Mucosa of descending colon (tissue), 3 donors: ENCODE measurements at regions not wholly inside any gene's neighbourhood (a gene's known extent, or its start where the extent isn't known, plus 50 kb on each side); places are given as distances from the start of the nearest gene placed in this dataset.

ENCODE experiments used
- ATAC-seq: fragments of 200-7000 bp; cut with Tn5 transposase; one replicate; pipeline ENCODE4 v1.9.1; 2020; ENCODE audit warnings: mild to moderate bottlenecking, moderate library complexity
- DNase-seq, 3 donors: peaks; one replicate each; pipeline ENCODE4 v3.0.0-alpha.2; 2020
- H3K36me3 ChIP-seq: fragments of 200-600 bp; one replicate; pipeline ENCODE4 v1.8.0; 2021; ENCODE audit warnings: low read depth, mild to moderate bottlenecking
- H3K4me1 ChIP-seq: fragments of 200-600 bp; one replicate; pipeline ENCODE4 v1.8.0; 2021; ENCODE audit warnings: low read depth, mild to moderate bottlenecking
- H3K4me3 ChIP-seq: fragments of 200-600 bp; one replicate; pipeline ENCODE4 v1.8.0; 2021; ENCODE audit warnings: mild to moderate bottlenecking
- H3K9me3 ChIP-seq: fragments of 200-600 bp; one replicate; pipeline ENCODE4 v1.8.0; 2021; ENCODE audit warnings: mild to moderate bottlenecking
- intact Hi-C, 2 donors: fragments of 100-400 bp; cut with DNase I in 1 of 2; cut with micrococcal nuclease in 1 of 2; formaldehyde crosslinking; loops; one replicate each; pipeline versions ENCODE4 v1.11.0 to v1.11.1; 2022; cut with DNase I, micrococcal nuclease
- TF ChIP-seq, protein P1 (sequence below): fragments of 200-600 bp; IDR thresholded peaks from one replicate; pipeline ENCODE4 v1.8.0; 2022; ENCODE audit warnings: antibody characterized with exemption, mild to moderate bottlenecking
- donor health status: DM: no; HTN: no; CAD: no; lungs with moderate emphysema.
- donor health status: DM: no; HTN: no; CAD: no.
- donor health status: DM: no; HTN: yes; CAD: no.

- H3K9me3 ChIP-seq = no peaks in the 10 kb centered on the region
- DNase-seq (peak in 1 of 3 donors; percentile 30), ATAC-seq (no peak)
- H3K4me3 ChIP-seq = no peak overlapping the region
- intact Hi-C loops = loop anchor here in 1 of 2 donors (5.0 to 10.0 kb wide), 2 partner anchors 182 to 544 kb away; no protein-coding TSS in a partner anchor
- no peaks in the 10 kb centered on the region for H3K4me1 ChIP-seq
- H3K36me3 ChIP-seq = no peaks in the 10 kb centered on the region
- TF ChIP-seq, protein P1, sequence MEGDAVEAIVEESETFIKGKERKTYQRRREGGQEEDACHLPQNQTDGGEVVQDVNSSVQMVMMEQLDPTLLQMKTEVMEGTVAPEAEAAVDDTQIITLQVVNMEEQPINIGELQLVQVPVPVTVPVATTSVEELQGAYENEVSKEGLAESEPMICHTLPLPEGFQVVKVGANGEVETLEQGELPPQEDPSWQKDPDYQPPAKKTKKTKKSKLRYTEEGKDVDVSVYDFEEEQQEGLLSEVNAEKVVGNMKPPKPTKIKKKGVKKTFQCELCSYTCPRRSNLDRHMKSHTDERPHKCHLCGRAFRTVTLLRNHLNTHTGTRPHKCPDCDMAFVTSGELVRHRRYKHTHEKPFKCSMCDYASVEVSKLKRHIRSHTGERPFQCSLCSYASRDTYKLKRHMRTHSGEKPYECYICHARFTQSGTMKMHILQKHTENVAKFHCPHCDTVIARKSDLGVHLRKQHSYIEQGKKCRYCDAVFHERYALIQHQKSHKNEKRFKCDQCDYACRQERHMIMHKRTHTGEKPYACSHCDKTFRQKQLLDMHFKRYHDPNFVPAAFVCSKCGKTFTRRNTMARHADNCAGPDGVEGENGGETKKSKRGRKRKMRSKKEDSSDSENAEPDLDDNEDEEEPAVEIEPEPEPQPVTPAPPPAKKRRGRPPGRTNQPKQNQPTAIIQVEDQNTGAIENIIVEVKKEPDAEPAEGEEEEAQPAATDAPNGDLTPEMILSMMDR = no peak
Measured at GRCh38 chr3:159806412-159806811, 182.2 kb upstream of the IL12A start.

GRCh38 chr3:159807137-159808040, 181.2 kb upstream of the IL12A start:
- Histone ChIP-seq H3K36me3 (no peaks in the 10 kb centered on the region), H3K9me3 (no peaks in the 10 kb centered on the region), H3K4me3 (no peak overlapping the region), H3K4me1 (no peaks in the 10 kb centered on the region)
- DNase-seq = no peak
- ATAC-seq = no peak
- TF ChIP-seq, protein P1 = no peak
- intact Hi-C loops = loop anchor here in 1 of 2 donors (5.0 to 10.0 kb wide), 2 partner anchors 183 to 545 kb away; no protein-coding TSS in a partner anchor

GRCh38 chr3:159813822-159814531, 174.7 kb upstream of the IL12A start:
- DNase-seq = peak; percentile 59 to 66 (median 59)
- ATAC-seq = peak; percentile 97

GRCh38 chr3:159816512-159816911, 172.1 kb upstream of the IL12A start:
- H3K36me3 ChIP-seq = no peaks in the 10 kb centered on the region
- DNase-seq (peak in 2 of 3 donors; percentile 38 to 49), ATAC-seq (peak; percentile 80)
- TF ChIP-seq, protein P1 = no peak
- intact Hi-C loops = no loop called here
- no peaks in the 10 kb centered on the region for H3K9me3 ChIP-seq
- H3K4me3 ChIP-seq = no peak overlapping the region
- H3K4me1 ChIP-seq = peaks cover 13% of the 10 kb centered on the region

More at GRCh38 chr3:159813822-159814531, 174.7 kb upstream of the IL12A start:
- TF ChIP-seq, protein P1 = no peak
- Histone ChIP-seq H3K36me3 (no peaks in the 10 kb centered on the region), H3K4me3 (no peak overlapping the region), H3K4me1 (peaks cover 13% of the 10 kb centered on the region), H3K9me3 (no peaks in the 10 kb centered on the region)
- intact Hi-C loops = no loop called here

GRCh38 chr3:159817126-159817525, 171.5 kb upstream of the IL12A start:
- H3K4me3 ChIP-seq = no peak overlapping the region
- DNase-seq (no peak), ATAC-seq (no peak)
- H3K36me3 ChIP-seq = no peaks in the 10 kb centered on the region
- peaks cover 13% of the 10 kb centered on the region for H3K4me1 ChIP-seq
- TF ChIP-seq, protein P1 = no peak
- no peaks in the 10 kb centered on the region for H3K9me3 ChIP-seq
- intact Hi-C loops = no loop called here
